Heart right ventricle (tissue), 16 donors: ENCODE measurements at regions not wholly inside any gene's neighbourhood (a gene's known extent, or its start where the extent isn't known, plus 50 kb on each side); places are given as distances from the start of the nearest gene placed in this dataset.
A peak's percentile ranks its signal among the peaks of the same experiment; 100 is the strongest.

ENCODE experiments used
- ATAC-seq, 8 donors: fragments of 200-7000 bp; cut with Tn5 transposase; one replicate each; pipeline ENCODE4 v1.9.1; 2020; ENCODE audit warnings: mild to moderate bottlenecking in 8 of 8, moderate library complexity in 8 of 8, moderate number of reproducible peaks in 1 of 8
- DNase-seq, 2 donors: peaks; one replicate each; pipeline ENCODE4 v3.0.0-alpha.2; 2020
- H3K27ac ChIP-seq, 10 donors: fragments of 200-600 bp; sonication (generic) in 2 of 10; one replicate each; pipeline versions ENCODE4 v1.5.0 to v1.8.0; 2020 to 2022; ENCODE audit warnings: mild to moderate bottlenecking in 3 of 10
- H3K27me3 ChIP-seq, 7 donors: fragments of 200-600 bp; one replicate each; pipeline ENCODE4 v1.8.0; 2021 to 2022; ENCODE audit warnings: mild to moderate bottlenecking in 2 of 7
- H3K36me3 ChIP-seq, 9 donors: fragments of 200-600 bp; sonication (generic) in 1 of 9; one replicate each; pipeline versions ENCODE4 v1.5.0 to v1.8.0; 2020 to 2022; ENCODE audit warnings: mild to moderate bottlenecking in 2 of 9
- H3K4me1 ChIP-seq, 9 donors: fragments of 200-600 bp; sonication (generic) in 1 of 9; one replicate each; pipeline versions ENCODE4 v1.5.0 to v1.8.0; 2020 to 2022; ENCODE audit warnings: mild to moderate bottlenecking in 4 of 9
- H3K4me3 ChIP-seq, 10 donors: fragments of 200-600 bp; sonication (generic) in 2 of 10; one replicate each; pipeline versions ENCODE4 v1.5.0 to v1.8.0; 2020 to 2022; ENCODE audit warnings: mild to moderate bottlenecking in 7 of 10, moderate library complexity in 2 of 10
- H3K9me3 ChIP-seq, 11 donors: fragments of 200-600 bp in 10 of 11; sonication (generic) in 2 of 11; one replicate each; pipeline versions ENCODE4 v1.5.0 to v1.8.0; 2013 to 2022; ENCODE audit warnings: mild to moderate bottlenecking in 2 of 11, control low read depth in 1 of 11, moderate library complexity in 1 of 11
- CTCF ChIP-seq, 9 donors: fragments of 200-600 bp; sonication (generic) in 2 of 9; IDR thresholded peaks; one replicate each; pipeline versions ENCODE4 v1.5.0 to v1.8.0; 2021 to 2022; ENCODE audit warnings: antibody characterized with exemption in 9 of 9, mild to moderate bottlenecking in 5 of 9, moderate library complexity in 1 of 9
- WGBS, 2 donors: extraction: QIAGEN DNeasy Blood & Tissue Kit; methylation state at CpG; one replicate each; pipeline ENCODE4 v1.1.7; 2013; ENCODE audit warnings: inconsistent platforms in 1 of 2; 5-methylcytosine and 5-hydroxymethylcytosine counted together
- intact Hi-C, 10 donors: fragments of 100-400 bp; cut with DNase I; formaldehyde crosslinking; loops; one replicate each; pipeline versions ENCODE4 v1.11.1 to v1.14.2; 2022
- donor health status: Arrhythmogenic right ventricular cardiomyopathy.
- donor health status: ischemic (EF 13 %, LVEDD 7.1; RV severe dilation, severe dysfunction).
- donor health status: healthy with polysubstance abuse.
- donor health status: DM: no; HTN: yes; CAD: no.
- donor health status: DM: no; HTN: no; CAD: no.
- donor health status: ischemic (EF 25% LVEDD 6.9; RV normal size, moderate dysfunction).
- donor health status: ischemic (EF 25% LVEDD 5.7; RV mildly dilated, moderate dysfunction).
- donor health status: healthy.
- donor health status: DM: yes; HTN: yes; CAD: no.
- donor health status: Ischemic cardiomyopathy.
- donor health status: ischemic (EF 35%, LVEDD 5.7; RV mildly dilated, moderate dysfunction).
- donor health status: nonischemic (EF 11% LVEDD 7.7; RV severe dilation, severe dysfunction).
- donor health status: DM: yes; HTN: yes; CAD: no.
- donor health status: PGD.
- donor health status: ischemic (EF 29% LVEDD 5.4; RV normal size, mild dysfunction).
- donor health status: nonischemic (EF 23%, LVEDD 6.1; RV moderate dilation, normal function).

GRCh38 chr9:106017198-106017740 is 322.9 kb downstream of the TMEM38B start:
- intact Hi-C loops = loop anchor here in 1 of 10 donors (10.0 kb wide), 1 partner anchor 62 kb away; no protein-coding TSS in a partner anchor
- Histone ChIP-seq H3K4me3 (no peak overlapping the region), H3K4me1 (peaks cover 0 to 11% (median 0%) of the 10 kb centered on the region in 9 donors), H3K27ac (no peak overlapping the region), H3K9me3 (no peaks in the 10 kb centered on the region), H3K36me3 (no peaks in the 10 kb centered on the region), H3K27me3 (no peaks in the 10 kb centered on the region)
- ATAC-seq (no peak), DNase-seq (no peak)
- WGBS, 2 donors = 86 to 87% methylated on average over 4 of the region's 4 CpGs
- no peak for TF ChIP-seq CTCF (IDR thresholded peaks at IDR 0.05)

GRCh38 chr9:106019039-106019680 is 324.8 kb downstream of the TMEM38B start:
- peak in 7 of 8 donors; percentile 72 to 95 (median 89) for ATAC-seq
- H3K9me3 ChIP-seq = no peaks in the 10 kb centered on the region
- peak in 1 of 2 donors; percentile 34 for DNase-seq
- no peaks in the 10 kb centered on the region for H3K36me3 ChIP-seq
- H3K27me3 ChIP-seq = no peaks in the 10 kb centered on the region
- no peak overlapping the region for H3K4me3 ChIP-seq
- intact Hi-C loops = loop anchor here in 1 of 10 donors (10.0 kb wide), 1 partner anchor 64 kb away; no protein-coding TSS in a partner anchor
- no peak for TF ChIP-seq CTCF (IDR thresholded peaks at IDR 0.05)
- 17 to 18% methylated on average over 3 of the region's 3 CpGs for WGBS, 2 donors
- H3K27ac ChIP-seq = peak overlapping the region in 1 of 10 donors; percentile 22
- peaks cover 0 to 11% (median 0%) of the 10 kb centered on the region in 9 donors for H3K4me1 ChIP-seq

GRCh38 chr9:106019702-106020101 is 325.4 kb downstream of the TMEM38B start:
- no peak for ATAC-seq
- intact Hi-C loops = loop anchor here in 3 of 10 donors (5.0 to 10.0 kb wide), 3 partner anchors 65 to 902 kb away; no protein-coding TSS in a partner anchor
- H3K9me3 ChIP-seq = no peaks in the 10 kb centered on the region
- WGBS, 2 donors = 84 to 85% methylated on average over 5 of the region's 5 CpGs
- no peaks in the 10 kb centered on the region for H3K27me3 ChIP-seq
- peaks cover 0 to 12% (median 0%) of the 10 kb centered on the region in 9 donors for H3K4me1 ChIP-seq
- TF ChIP-seq CTCF (IDR thresholded peaks at IDR 0.05) = no peak
- DNase-seq = no peak
- no peaks in the 10 kb centered on the region for H3K36me3 ChIP-seq
- H3K27ac ChIP-seq = peak overlapping the region in 1 of 10 donors; percentile 22
- H3K4me3 ChIP-seq = no peak overlapping the region

GRCh38 chr9:106020186-106020585 is 325.8 kb downstream of the TMEM38B start:
- ATAC-seq (no peak), DNase-seq (no peak)
- TF ChIP-seq CTCF (IDR thresholded peaks at IDR 0.05) = no peak
- no peaks in the 10 kb centered on the region for H3K9me3 ChIP-seq
- H3K27ac ChIP-seq = no peak overlapping the region
- H3K27me3 ChIP-seq = no peaks in the 10 kb centered on the region
- H3K4me3 ChIP-seq = no peak overlapping the region
- H3K36me3 ChIP-seq = no peaks in the 10 kb centered on the region
- peaks cover 0 to 17% (median 0%) of the 10 kb centered on the region in 9 donors for H3K4me1 ChIP-seq
- 96 to 97% methylated on average over 2 of the region's 2 CpGs for WGBS, 2 donors
- intact Hi-C loops = loop anchor here in 2 of 10 donors (5.0 to 10.0 kb wide), 2 partner anchors 655 to 903 kb away; no protein-coding TSS in a partner anchor
